ENCODE measurements at regions not wholly inside any gene's neighbourhood (a gene's known extent, or its start where the extent isn't known, plus 50 kb on each side); places are given as distances from the start of the nearest gene placed in this dataset.

DNA sequence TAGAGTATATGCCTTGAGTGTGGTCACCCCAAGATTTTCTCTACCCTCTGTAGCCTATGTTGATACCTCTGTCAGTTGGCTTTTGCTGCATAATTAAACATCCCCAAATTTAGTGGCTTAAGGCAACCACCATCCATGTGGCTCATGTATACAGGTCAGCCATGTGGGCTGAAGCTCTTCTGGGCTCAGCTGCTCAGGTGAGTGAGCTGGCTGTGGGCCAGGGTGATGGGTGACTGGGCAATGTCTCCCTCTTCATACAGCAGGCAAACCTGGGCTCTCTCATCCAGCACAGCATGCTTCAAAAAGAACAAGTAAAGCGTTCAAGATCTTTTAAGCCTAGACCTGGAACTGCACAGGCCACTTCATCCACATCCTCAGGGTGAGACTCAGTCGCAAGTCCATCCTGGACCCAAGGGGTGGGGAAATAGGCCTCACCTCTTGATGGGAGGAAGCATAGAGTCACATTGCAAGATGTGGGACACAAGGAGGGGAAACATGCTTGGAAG, 188.2 kb upstream of the TAS2R1 start:
- H3K9ac ChIP-seq (ENCODE audit: insufficient read depth, low read depth, low read length) = no peak overlapping the region
- intact Hi-C loops (cut with micrococcal nuclease; ENCODE audit: unreplicated experiment) (no loop called here), in situ Hi-C loops (cut with HindIII; ENCODE audit: extremely low pct_ligation_motif_present, low pct_unique_long_range_greater_than_20kb) (no loop called here)
- no peak overlapping the region for H3K27ac ChIP-seq (ENCODE audit: extremely low read length, insufficient read depth, low read length)
- ChIA-PET POLR2A (no interaction called here), CTCF (ENCODE audit: low intra/inter-chr PET ratio, low total read pairs) (no interaction called here)
- WGBS (ENCODE audit: low lambda C conversion rate) = 0% methylated on average over 2 of the region's 2 CpGs
- H2AFZ ChIP-seq (ENCODE audit: low read length) = no peak overlapping the region
- no peaks in the 10 kb centered on the region for H3K4me1 ChIP-seq (ENCODE audit: insufficient read depth, low read length)
- H3K9me3 ChIP-seq (ENCODE audit: low read length) = no peaks in the 10 kb centered on the region
- no peaks in the 10 kb centered on the region for H3K27me3 ChIP-seq (ENCODE audit: control insufficient read depth in 1 of 2, insufficient read depth in 2 of 2, low read length in 2 of 2)
- H3K4me2 ChIP-seq (ENCODE audit: low read depth, low read length) = no peak overlapping the region
- H3K4me3 ChIP-seq (replicated peaks in 1 of 3; ENCODE audit: insufficient read depth in 1 of 3, low read depth in 2 of 3, low read length in 3 of 3) = no peak overlapping the region
- TF ChIP-seq, protein P1, sequence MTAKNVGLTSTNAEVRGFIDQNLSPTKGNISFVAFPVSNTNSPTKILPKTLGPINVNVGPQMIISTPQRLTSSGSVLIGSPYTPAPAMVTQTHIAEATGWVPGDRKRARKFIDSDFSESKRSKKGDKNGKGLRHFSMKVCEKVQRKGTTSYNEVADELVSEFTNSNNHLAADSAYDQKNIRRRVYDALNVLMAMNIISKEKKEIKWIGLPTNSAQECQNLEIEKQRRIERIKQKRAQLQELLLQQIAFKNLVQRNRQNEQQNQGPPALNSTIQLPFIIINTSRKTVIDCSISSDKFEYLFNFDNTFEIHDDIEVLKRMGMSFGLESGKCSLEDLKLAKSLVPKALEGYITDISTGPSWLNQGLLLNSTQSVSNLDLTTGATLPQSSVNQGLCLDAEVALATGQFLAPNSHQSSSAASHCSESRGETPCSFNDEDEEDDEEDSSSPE (CRISPR knock-in tag; IDR thresholded peaks at IDR 0.05) = no peak
- TF ChIP-seq, protein P2, sequence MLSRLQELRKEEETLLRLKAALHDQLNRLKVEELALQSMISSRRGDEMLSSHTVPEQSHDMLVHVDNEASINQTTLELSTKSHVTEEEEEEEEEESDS (CRISPR knock-in tag; IDR thresholded peaks at IDR 0.05; ENCODE audit: borderline replicate concordance) = no peak
- TF ChIP-seq ATF7 (IDR thresholded peaks at IDR 0.05) (no peak), ATF7 (CRISPR knock-in tag; IDR thresholded peaks at IDR 0.05) (no peak), NBN (conservative IDR thresholded peaks at IDR 0.05) (no peak)
- DNase-seq (ENCODE audit: low spot score) (no peak), FAIRE-seq (no peak), ATAC-seq (no peak)
- no peaks in the 10 kb centered on the region for H3K36me3 ChIP-seq (replicated peaks in 1 of 2; ENCODE audit: control insufficient read depth in 1 of 2, insufficient read depth in 2 of 2, low read length in 2 of 2)
- H4K20me1 ChIP-seq (ENCODE audit: insufficient read depth, low read length) = no peaks in the 10 kb centered on the region
- BruUV-seq (replicated peaks) = no TSS peak
- no peaks in the 10 kb centered on the region for H3K79me2 ChIP-seq (ENCODE audit: insufficient read depth, low read length)

- Histone ChIP-seq H3K4me3 (replicated peaks in 1 of 3; ENCODE audit: insufficient read depth in 1 of 3, low read depth in 2 of 3, low read length in 3 of 3) (no peak overlapping the region), H4K20me1 (ENCODE audit: insufficient read depth, low read length) (no peaks in the 10 kb centered on the region), H3K9ac (ENCODE audit: insufficient read depth, low read depth, low read length) (no peak overlapping the region), H3K27ac (ENCODE audit: extremely low read length, insufficient read depth, low read length) (no peak overlapping the region), H3K9me3 (ENCODE audit: low read length) (no peaks in the 10 kb centered on the region), H3K4me2 (ENCODE audit: low read depth, low read length) (no peak overlapping the region), H3K79me2 (ENCODE audit: insufficient read depth, low read length) (no peaks in the 10 kb centered on the region), H3K36me3 (replicated peaks in 1 of 2; ENCODE audit: control insufficient read depth in 1 of 2, insufficient read depth in 2 of 2, low read length in 2 of 2) (no peaks in the 10 kb centered on the region), H3K27me3 (ENCODE audit: control insufficient read depth in 1 of 2, insufficient read depth in 2 of 2, low read length in 2 of 2) (no peaks in the 10 kb centered on the region), H2AFZ (ENCODE audit: low read length) (no peak overlapping the region), H3K4me1 (ENCODE audit: insufficient read depth, low read length) (no peaks in the 10 kb centered on the region)
- no peak for FAIRE-seq
- WGBS (ENCODE audit: low lambda C conversion rate) = 2% methylated on average over 4 of the region's 4 CpGs
- in situ Hi-C loops (cut with HindIII; ENCODE audit: extremely low pct_ligation_motif_present, low pct_unique_long_range_greater_than_20kb) = no loop called here
- DNase-seq (ENCODE audit: low spot score) = no peak
- intact Hi-C loops (cut with micrococcal nuclease; ENCODE audit: unreplicated experiment) = no loop called here
- POLR2A ChIA-PET = no interaction called here
- BruUV-seq (replicated peaks) = no TSS peak
- ATAC-seq = no peak
- CTCF ChIA-PET (ENCODE audit: low intra/inter-chr PET ratio, low total read pairs) = no interaction called here
- TF ChIP-seq NFRKB (IDR thresholded peaks at IDR 0.05) = no peak
- no peak for TF ChIP-seq MED8 (CRISPR knock-in tag; IDR thresholded peaks at IDR 0.05; ENCODE audit: insufficient replicate concordance)
These were observed 187.7 kb upstream of the TAS2R1 start for GRCh38 chr5:9817819-9818218.
